Neutrophil (primary cell): ENCODE measurements at regions not wholly inside any gene's neighbourhood (a gene's known extent, or its start where the extent isn't known, plus 50 kb on each side); places are given as distances from the start of the nearest gene placed in this dataset.

Experiments
- H3K27ac ChIP-seq: fragments of 200-600 bp; sonication (generic); 2 replicates; pipeline ENCODE4 v1.5.1; 2016; ENCODE audit warnings: mild to moderate bottlenecking, moderate library complexity
- H3K27me3 ChIP-seq: fragments of 200-600 bp; sonication (generic); 2 replicates; pipeline ENCODE4 v1.6.0; 2016; ENCODE audit warnings: mild to moderate bottlenecking
- H3K36me3 ChIP-seq: fragments of 200-600 bp; sonication (generic); 2 replicates; pipeline ENCODE4 v1.5.1; 2017
- H3K4me1 ChIP-seq, 2 experiments: fragments of 200-600 bp in 1 of 2; sonication (generic) in 1 of 2; 1 replicate in 1 of 2; 2 replicates in 1 of 2; pipeline versions ENCODE4 v1.5.1 to v1.6.1; 2013 to 2016; ENCODE audit warnings: low read depth in 1 of 2, low read length in 1 of 2, mild to moderate bottlenecking in 1 of 2, moderate library complexity in 1 of 2; ENCODE audit not compliant: control insufficient read depth in 1 of 2, insufficient read depth in 1 of 2
- H3K4me3 ChIP-seq, 2 experiments: fragments of 200-600 bp in 1 of 2; sonication (generic) in 1 of 2; 1 replicate in 1 of 2; 2 replicates in 1 of 2; pipeline ENCODE4 v1.5.1; 2013 to 2016; ENCODE audit warnings: low read depth in 1 of 2, low read length in 1 of 2, mild to moderate bottlenecking in 1 of 2, moderate library complexity in 1 of 2
- H3K9me3 ChIP-seq: fragments of 200-600 bp; sonication (generic); 2 replicates; pipeline ENCODE4 v1.5.1; 2016
- CTCF ChIP-seq: fragments of 200-600 bp; sonication (generic); IDR thresholded peaks from 2 replicates; pipeline ENCODE4 v1.5.1; 2016; ENCODE audit warnings: antibody characterized with exemption

- Histone ChIP-seq H3K4me1 (no peaks in the 10 kb centered on the region), H3K27ac (no peak overlapping the region), H3K27me3 (no peaks in the 10 kb centered on the region), H3K36me3 (no peaks in the 10 kb centered on the region), H3K9me3 (no peaks in the 10 kb centered on the region), H3K4me3 (no peak overlapping the region)
- no peak for TF ChIP-seq CTCF
These were observed 92.1 kb downstream of the RIN2 start for GRCh38 chr20:19850198-19850533.

GRCh38 chr20:19851861-19852260 is 93.8 kb downstream of the RIN2 start:
- Histone ChIP-seq H3K4me3 (no peak overlapping the region), H3K27me3 (no peaks in the 10 kb centered on the region), H3K27ac (no peak overlapping the region), H3K36me3 (no peaks in the 10 kb centered on the region), H3K4me1 (no peaks in the 10 kb centered on the region), H3K9me3 (no peaks in the 10 kb centered on the region)
- no peak for TF ChIP-seq CTCF

GRCh38 chr20:19855416-19855815 is 97.4 kb downstream of the RIN2 start:
- TF ChIP-seq CTCF = no peak
- no peaks in the 10 kb centered on the region for H3K9me3 ChIP-seq
- H3K4me1 ChIP-seq = no peaks in the 10 kb centered on the region
- H3K27me3 ChIP-seq = no peaks in the 10 kb centered on the region
- H3K4me3 ChIP-seq = no peak overlapping the region
- no peak overlapping the region for H3K27ac ChIP-seq
- no peaks in the 10 kb centered on the region for H3K36me3 ChIP-seq

- no peak for TF ChIP-seq CTCF
- Histone ChIP-seq H3K4me1 (no peaks in the 10 kb centered on the region), H3K9me3 (no peaks in the 10 kb centered on the region), H3K27me3 (no peaks in the 10 kb centered on the region), H3K27ac (no peak overlapping the region), H3K36me3 (no peaks in the 10 kb centered on the region), H3K4me3 (no peak overlapping the region)
These were observed 100.7 kb downstream of the RIN2 start for GRCh38 chr20:19858466-19859371.

GRCh38 chr20:19859444-19859843 is 101.4 kb downstream of the RIN2 start:
- Histone ChIP-seq H3K27ac (no peak overlapping the region), H3K4me1 (no peaks in the 10 kb centered on the region), H3K36me3 (no peaks in the 10 kb centered on the region), H3K27me3 (no peaks in the 10 kb centered on the region), H3K9me3 (no peaks in the 10 kb centered on the region), H3K4me3 (no peak overlapping the region)
- no peak for TF ChIP-seq CTCF
